Panc1 (cell line): ENCODE measurements at regions not wholly inside any gene's neighbourhood (a gene's known extent, or its start where the extent isn't known, plus 50 kb on each side); places are given as distances from the start of the nearest gene placed in this dataset.

Experiments
- CTCF ChIP-seq: fragments of 450-650 bp; IDR thresholded peaks from 2 replicates; pipeline ENCODE4 v1.5.1; 2017; ENCODE audit warnings: mild to moderate bottlenecking
- SIN3A ChIP-seq: IDR thresholded peaks from 2 replicates; pipeline ENCODE4 v1.6.1; 2012; ENCODE audit warnings: low read depth, mild to moderate bottlenecking, low read length, moderate library complexity, borderline replicate concordance; ENCODE audit not compliant: insufficient read depth

GRCh38 chr9:20152151-20152725 is 363.4 kb upstream of the SLC24A2 start:
- no peak for TF ChIP-seq CTCF
- no peak for TF ChIP-seq SIN3A
